Sigmoid colon (tissue), 4 donors: ENCODE measurements at regions not wholly inside any gene's neighbourhood (a gene's known extent, or its start where the extent isn't known, plus 50 kb on each side); places are given as distances from the start of the nearest gene placed in this dataset.

Experiments used
- EP300 ChIP-seq, 4 donors: sonication (generic); formaldehyde crosslinking; IDR thresholded peaks; one replicate each; pipeline ENCODE4 v1.6.1; 2017; ENCODE audit warnings: antibody characterized with exemption in 4 of 4
- POLR2A ChIP-seq, 2 donors: fragments of 450-650 bp; IDR thresholded peaks; one replicate each; pipeline ENCODE4 v1.6.1; 2016; ENCODE audit warnings: antibody characterized with exemption in 2 of 2, mild to moderate bottlenecking in 2 of 2, moderate library complexity in 2 of 2
- TF ChIP-seq, protein P1 (sequence below), 4 experiments: fragments of 450-650 bp in 3 of 4; fragments of 200-600 bp in 1 of 4; IDR thresholded peaks; one replicate each; pipeline ENCODE4 v1.5.1; 2016 to 2019; ENCODE audit warnings: antibody characterized with exemption in 4 of 4, mild to moderate bottlenecking in 3 of 4, moderate library complexity in 2 of 4

DNA sequence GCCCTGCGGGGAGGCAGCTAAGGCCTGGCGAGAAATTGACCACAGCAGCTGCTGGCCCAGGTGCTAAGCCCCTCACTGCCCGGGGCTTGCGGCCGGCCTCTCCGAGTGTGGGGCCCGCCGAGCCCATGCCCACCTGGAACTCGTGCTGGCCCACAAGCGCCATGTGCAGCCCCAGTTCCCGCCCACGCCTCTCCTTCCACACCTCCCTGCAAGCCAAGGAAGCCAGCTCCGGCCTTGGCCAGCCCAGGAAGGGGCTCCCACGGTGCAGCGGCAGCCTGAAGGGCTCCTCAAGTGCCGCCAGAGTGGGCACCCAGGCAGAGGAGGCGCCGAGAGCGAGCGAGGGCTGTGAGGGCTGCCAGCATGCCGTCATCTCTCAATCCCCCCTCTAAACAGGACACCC, 304.6 kb upstream of the FAM98A start:
- TF ChIP-seq POLR2A (IDR thresholded peaks at IDR 0.05) (no peak), EP300 (IDR thresholded peaks at IDR 0.05) (no peak)
- TF ChIP-seq, protein P1, sequence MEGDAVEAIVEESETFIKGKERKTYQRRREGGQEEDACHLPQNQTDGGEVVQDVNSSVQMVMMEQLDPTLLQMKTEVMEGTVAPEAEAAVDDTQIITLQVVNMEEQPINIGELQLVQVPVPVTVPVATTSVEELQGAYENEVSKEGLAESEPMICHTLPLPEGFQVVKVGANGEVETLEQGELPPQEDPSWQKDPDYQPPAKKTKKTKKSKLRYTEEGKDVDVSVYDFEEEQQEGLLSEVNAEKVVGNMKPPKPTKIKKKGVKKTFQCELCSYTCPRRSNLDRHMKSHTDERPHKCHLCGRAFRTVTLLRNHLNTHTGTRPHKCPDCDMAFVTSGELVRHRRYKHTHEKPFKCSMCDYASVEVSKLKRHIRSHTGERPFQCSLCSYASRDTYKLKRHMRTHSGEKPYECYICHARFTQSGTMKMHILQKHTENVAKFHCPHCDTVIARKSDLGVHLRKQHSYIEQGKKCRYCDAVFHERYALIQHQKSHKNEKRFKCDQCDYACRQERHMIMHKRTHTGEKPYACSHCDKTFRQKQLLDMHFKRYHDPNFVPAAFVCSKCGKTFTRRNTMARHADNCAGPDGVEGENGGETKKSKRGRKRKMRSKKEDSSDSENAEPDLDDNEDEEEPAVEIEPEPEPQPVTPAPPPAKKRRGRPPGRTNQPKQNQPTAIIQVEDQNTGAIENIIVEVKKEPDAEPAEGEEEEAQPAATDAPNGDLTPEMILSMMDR (IDR thresholded peaks at IDR 0.05) = no peak
